Psoas muscle (tissue), 7 donors: ENCODE measurements at regions not wholly inside any gene's neighbourhood (a gene's known extent, or its start where the extent isn't known, plus 50 kb on each side); places are given as distances from the start of the nearest gene placed in this dataset.

ENCODE experiments used
- ATAC-seq, 4 donors: fragments of 200-7000 bp; cut with Tn5 transposase; one replicate each; pipeline ENCODE4 v1.9.1; 2020; ENCODE audit warnings: moderate library complexity in 3 of 4, mild to moderate bottlenecking in 2 of 4
- DNase-seq, 2 donors: peaks; one replicate each; pipeline ENCODE4 v3.0.0-alpha.2; 2020
- H3K27ac ChIP-seq: fragments of 200-600 bp; one replicate; pipeline ENCODE4 v1.8.0; 2022
- H3K27me3 ChIP-seq, 3 donors: fragments of 200-600 bp in 1 of 3; one replicate each; pipeline versions ENCODE4 v1.6.1 to v1.8.0; 2013 to 2022; ENCODE audit warnings: low read length in 2 of 3, mild to moderate bottlenecking in 2 of 3, moderate library complexity in 1 of 3; ENCODE audit not compliant: insufficient read depth in 3 of 3
- H3K36me3 ChIP-seq, 2 donors: fragments of 200-600 bp in 1 of 2; one replicate each; pipeline versions ENCODE4 v1.6.1 to v1.8.0; 2013 to 2022; ENCODE audit warnings: low read depth in 1 of 2, mild to moderate bottlenecking in 1 of 2, moderate library complexity in 1 of 2; ENCODE audit not compliant: insufficient read depth in 1 of 2
- H3K4me1 ChIP-seq: fragments of 200-600 bp; one replicate; pipeline ENCODE4 v1.8.0; 2022
- H3K4me3 ChIP-seq: fragments of 200-600 bp; one replicate; pipeline ENCODE4 v1.8.0; 2022; ENCODE audit warnings: mild to moderate bottlenecking
- H3K9me3 ChIP-seq: fragments of 200-600 bp; one replicate; pipeline ENCODE4 v1.8.0; 2022
- CTCF ChIP-seq: fragments of 200-600 bp; IDR thresholded peaks from one replicate; pipeline ENCODE4 v1.8.0; 2022; ENCODE audit warnings: antibody characterized with exemption
- WGBS, 3 donors: extraction: QIAGEN DNeasy Blood & Tissue Kit; methylation state at CpG; one replicate each; pipeline versions ENCODE4 v1.1.6 to v1.1.7; 2013; 5-methylcytosine and 5-hydroxymethylcytosine counted together
- intact Hi-C, 2 donors: fragments of 100-400 bp; cut with DNase I; formaldehyde crosslinking; loops; one replicate each; pipeline versions ENCODE4 v1.11.0 to v1.14.2; 2022
- donor health status: healthy with polysubstance abuse.
- donor health status: DM: no; HTN: no; CAD: no; lungs with moderate emphysema.
- donor health status: Bipolar disorder and iron deficiency.
- donor health status: healthy.
- donor health status: DM: yes; HTN: yes; CAD: no.
- donor health status: DM: no; HTN: no; CAD: no.
- donor health status: DM: yes; HTN: yes; CAD: no.

GRCh38 chr5:164500856-164501255 is 995.4 kb downstream of the MAT2B start:
- DNase-seq (no peak), ATAC-seq (no peak)
- no peak overlapping the region for H3K27ac ChIP-seq
- H3K9me3 ChIP-seq = no peaks in the 10 kb centered on the region
- no peaks in the 10 kb centered on the region for H3K4me1 ChIP-seq
- no peak for TF ChIP-seq CTCF
- H3K27me3 ChIP-seq = no peaks in the 10 kb centered on the region
- 95 to 96% (median 96%) methylated on average over 5 of the region's 5 CpGs for WGBS, 3 donors
- no peak overlapping the region for H3K4me3 ChIP-seq
- no peaks in the 10 kb centered on the region for H3K36me3 ChIP-seq
- intact Hi-C loops = loop anchor here (5.0 to 10.0 kb wide), 3 partner anchors 489 to 939 kb away; no protein-coding TSS in a partner anchor

- Histone ChIP-seq H3K27me3 (no peaks in the 10 kb centered on the region), H3K4me1 (no peaks in the 10 kb centered on the region)
- no peak for DNase-seq
These were observed 995.9 kb downstream of the MAT2B start for GRCh38 chr5:164501344-164501743.

GRCh38 chr5:164504141-164504772 is 998.8 kb downstream of the MAT2B start:
- ATAC-seq (peak in 2 of 4 donors; percentile 48 to 62), DNase-seq (no peak)
- 26 to 32% (median 31%) methylated on average over 7 of the region's 7 CpGs for WGBS, 3 donors
- H3K4me3 ChIP-seq = no peak overlapping the region
- no peaks in the 10 kb centered on the region for H3K36me3 ChIP-seq
- H3K27ac ChIP-seq = no peak overlapping the region
- H3K9me3 ChIP-seq = no peaks in the 10 kb centered on the region
- intact Hi-C loops = loop anchor here (5.0 to 10.0 kb wide), 3 partner anchors 492 to 942 kb away; no protein-coding TSS in a partner anchor
- peak; percentile 53 for TF ChIP-seq CTCF
- no peaks in the 10 kb centered on the region for H3K4me1 ChIP-seq
- H3K27me3 ChIP-seq = no peaks in the 10 kb centered on the region

More at GRCh38 chr5:164501344-164501743, 995.9 kb downstream of the MAT2B start:
- H3K36me3 ChIP-seq = no peaks in the 10 kb centered on the region
- H3K27ac ChIP-seq = no peak overlapping the region
- intact Hi-C loops = loop anchor here (5.0 to 10.0 kb wide), 3 partner anchors 489 to 939 kb away; no protein-coding TSS in a partner anchor
- TF ChIP-seq CTCF = no peak
- 76 to 89% (median 78%) methylated on average over 3 of the region's 3 CpGs for WGBS, 3 donors
- no peak overlapping the region for H3K4me3 ChIP-seq
- ATAC-seq = no peak
- no peaks in the 10 kb centered on the region for H3K9me3 ChIP-seq

GRCh38 chr5:164505791-164506190 is 1000.4 kb downstream of the MAT2B start:
- Histone ChIP-seq H3K4me1 (no peaks in the 10 kb centered on the region), H3K9me3 (no peaks in the 10 kb centered on the region), H3K27ac (no peak overlapping the region), H3K27me3 (no peaks in the 10 kb centered on the region), H3K36me3 (no peaks in the 10 kb centered on the region), H3K4me3 (no peak overlapping the region)
- ATAC-seq (no peak), DNase-seq (no peak)
- TF ChIP-seq CTCF = no peak
- intact Hi-C loops = loop anchor here in 1 of 2 donors (10.0 kb wide), 1 partner anchor 941 kb away; no protein-coding TSS in a partner anchor
- 75 to 82% (median 76%) methylated on average over 4 of the region's 4 CpGs for WGBS, 3 donors
